Stimulated activated naive CD4-positive, alpha-beta T cell treated with Interleukin-2 at 50 U/mL for 16 hours (primary cell): ENCODE measurements at regions not wholly inside any gene's neighbourhood (a gene's known extent, or its start where the extent isn't known, plus 50 kb on each side); places are given as distances from the start of the nearest gene placed in this dataset.

Experiments used
- DNase-seq: peaks from one replicate; lab custom pipeline; 2025; lab: John Stamatoyannopoulos, UW

DNA sequence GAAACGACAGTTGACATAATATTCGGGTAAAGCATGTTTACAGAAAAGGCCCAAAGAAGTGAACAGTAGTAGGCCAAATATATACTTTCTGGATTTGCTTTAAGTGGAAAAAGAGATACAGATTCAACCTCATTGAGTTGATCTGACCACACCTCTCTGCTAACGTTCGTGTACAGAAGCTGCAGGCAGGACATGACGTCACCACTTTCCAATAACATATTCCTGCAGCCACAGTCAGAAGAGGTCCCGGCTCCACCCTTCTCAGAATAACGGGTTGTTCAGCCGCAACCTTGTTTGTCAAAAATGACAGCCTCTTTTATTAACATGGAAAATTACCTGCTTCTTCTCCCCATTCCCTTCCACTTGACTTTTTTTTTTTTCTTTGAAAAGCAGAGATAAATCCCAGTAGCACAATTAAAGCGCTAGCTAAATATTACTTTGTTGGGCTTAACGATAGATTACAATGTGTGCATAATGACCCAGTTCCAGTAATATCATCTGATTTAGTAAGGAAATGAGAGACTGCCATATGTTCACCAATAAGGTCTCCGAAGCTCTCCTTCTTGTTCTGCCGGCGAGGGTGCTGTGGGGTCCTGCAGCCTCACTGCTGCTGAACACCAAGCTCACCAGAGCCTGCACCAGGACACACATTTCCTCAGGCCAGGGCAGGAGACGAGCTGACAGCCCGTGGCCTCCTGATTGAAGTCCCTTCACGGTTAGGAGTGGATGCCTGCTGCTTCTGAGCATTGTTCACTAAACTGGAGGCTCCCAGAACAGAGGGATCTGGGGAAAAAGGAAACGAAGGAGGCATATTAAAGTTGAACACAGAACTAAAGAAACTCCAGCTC, 451.0 kb upstream of the SALL3 start:
- DNase-seq = no peak

DNA sequence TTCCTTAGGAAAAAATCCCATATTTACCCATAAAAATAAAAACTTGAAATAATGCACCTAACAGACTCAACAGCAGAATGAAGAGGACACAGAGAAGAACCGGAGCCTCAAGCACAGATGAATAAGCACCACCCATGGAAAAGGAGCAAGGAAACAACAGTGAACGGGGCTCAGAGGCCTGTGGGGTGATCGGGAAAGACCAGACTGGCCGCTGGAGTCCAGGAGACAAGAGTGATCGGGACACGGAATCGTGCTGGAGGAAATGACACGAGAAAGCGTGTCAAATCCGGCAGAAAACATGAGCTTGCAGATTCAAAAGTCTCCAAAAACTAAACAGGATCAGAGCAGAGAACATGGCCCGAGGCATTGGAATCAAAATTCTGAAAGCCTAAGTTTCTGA, 448.0 kb upstream of the SALL3 start:
- no peak for DNase-seq

DNA sequence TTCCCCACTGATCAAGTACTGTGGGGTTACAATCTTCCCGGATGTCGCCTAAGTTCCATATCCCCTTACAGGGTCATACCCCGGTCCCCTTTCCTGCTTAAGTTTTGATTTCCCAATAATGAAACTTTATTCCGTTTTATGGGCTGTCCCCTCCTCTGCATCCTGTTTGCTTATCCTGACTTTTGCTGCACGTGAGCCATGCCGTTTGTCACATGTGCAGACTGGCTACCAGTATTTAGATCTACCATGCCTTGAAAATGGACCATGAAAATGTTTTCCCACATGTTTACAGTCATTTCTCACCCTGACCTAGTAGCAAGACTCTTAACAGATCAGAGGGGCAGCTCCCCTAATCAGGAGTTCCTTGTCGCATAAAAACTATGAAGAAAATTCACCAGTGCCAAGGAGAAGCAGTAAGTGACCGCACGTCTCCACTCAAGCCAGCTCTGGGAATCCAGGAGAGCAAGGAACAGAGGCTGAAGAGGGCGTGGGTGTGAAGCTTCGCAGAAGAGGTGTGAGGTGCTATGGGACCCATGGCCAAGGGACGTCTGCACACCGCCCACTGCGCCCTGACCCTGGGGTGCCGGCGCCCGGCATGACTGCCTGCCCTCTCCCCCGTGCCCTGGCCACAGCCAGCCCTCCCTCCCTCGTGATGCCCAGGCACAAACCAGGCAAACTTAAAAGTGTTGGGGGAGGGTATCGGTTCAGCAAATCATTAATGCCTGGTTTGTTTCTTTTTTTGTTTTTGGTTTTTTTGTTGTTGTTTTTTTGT, 440.8 kb upstream of the SALL3 start:
- no peak for DNase-seq

DNA sequence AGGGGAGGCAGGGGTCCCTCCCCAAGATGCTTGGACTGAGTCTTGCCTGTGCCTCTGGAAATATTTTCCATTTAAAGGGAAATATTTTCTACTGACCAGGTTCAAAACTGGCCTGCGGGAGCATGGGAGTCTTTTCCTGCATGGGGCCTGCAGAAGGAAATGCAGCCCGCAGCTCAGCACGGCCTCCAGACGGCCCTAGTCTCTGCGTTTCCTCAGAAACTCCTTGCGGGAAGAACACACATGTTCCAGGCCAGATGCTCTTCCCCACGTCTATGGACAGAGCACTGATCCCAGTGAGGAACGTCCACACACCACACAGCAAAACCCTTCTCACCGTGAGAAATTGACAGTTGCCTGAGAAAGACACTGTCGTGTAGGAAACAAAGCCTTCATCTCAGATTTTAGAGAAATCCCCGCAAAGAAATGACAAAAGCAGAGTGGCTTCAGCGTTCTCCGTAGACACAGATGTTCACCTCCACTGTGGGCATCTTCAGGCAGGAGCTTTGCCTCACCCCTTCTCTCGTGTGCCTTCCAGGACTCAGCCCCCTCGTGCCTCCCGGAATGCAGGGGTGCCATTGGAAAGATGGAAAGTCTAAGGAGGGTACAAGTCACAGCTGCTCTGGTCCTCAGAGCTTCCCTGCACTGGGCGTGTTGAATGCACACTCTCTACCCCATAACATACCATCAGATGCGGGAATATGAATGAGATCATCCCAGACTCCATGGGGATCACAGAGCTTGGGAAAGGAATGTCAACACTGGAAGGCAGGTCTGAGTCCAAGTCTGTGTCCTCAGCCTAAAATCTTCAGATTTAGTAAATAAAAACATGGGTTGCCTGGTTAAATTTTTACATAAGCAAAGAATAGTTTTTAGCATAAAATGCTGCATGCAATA, 438.7 kb upstream of the SALL3 start:
- no peak for DNase-seq

DNA sequence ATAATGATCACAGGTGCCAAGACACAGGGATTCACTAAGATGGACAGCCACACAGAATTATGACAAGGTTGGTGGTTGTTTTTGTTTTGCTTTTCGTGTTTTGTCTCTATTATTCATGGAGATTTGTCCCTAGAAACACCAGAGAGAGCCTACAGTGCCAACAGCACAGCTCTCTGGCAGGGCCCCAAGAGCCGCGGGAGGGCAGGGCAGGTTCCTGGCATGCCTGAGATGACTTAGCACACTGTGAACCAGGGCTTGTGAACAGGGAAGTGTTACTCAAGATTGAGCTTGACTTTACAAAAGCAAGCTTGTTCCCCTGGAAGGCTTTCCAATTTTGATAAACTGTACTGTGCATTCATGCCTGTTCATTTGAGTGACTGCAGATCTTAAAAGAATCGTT, 437.4 kb upstream of the SALL3 start:
- no peak for DNase-seq

DNA sequence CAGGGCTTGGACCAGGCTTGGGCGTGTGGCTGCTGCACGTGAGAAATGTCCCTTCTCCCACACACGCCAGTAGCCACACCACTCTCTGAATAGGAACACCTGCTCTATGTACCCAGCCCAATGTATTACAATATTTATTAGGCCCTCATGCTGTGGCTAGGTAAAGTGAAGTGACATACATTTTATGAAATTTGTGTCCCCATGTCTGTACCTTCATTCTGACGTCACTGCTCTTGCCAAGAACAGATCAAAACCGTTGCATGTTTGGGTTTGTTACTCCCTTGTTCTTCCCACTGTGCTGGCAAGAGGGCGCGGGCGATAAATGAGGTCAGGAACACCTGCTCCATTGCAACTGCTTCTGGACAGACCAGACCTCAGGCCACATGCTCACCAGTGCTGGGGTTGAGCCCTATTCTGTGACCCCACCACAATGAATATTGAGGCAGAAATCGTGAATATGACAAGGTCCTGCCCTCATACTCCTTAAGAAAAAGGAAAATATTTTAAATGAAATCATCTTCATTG, 436.4 kb upstream of the SALL3 start:
- DNase-seq = no peak

DNA sequence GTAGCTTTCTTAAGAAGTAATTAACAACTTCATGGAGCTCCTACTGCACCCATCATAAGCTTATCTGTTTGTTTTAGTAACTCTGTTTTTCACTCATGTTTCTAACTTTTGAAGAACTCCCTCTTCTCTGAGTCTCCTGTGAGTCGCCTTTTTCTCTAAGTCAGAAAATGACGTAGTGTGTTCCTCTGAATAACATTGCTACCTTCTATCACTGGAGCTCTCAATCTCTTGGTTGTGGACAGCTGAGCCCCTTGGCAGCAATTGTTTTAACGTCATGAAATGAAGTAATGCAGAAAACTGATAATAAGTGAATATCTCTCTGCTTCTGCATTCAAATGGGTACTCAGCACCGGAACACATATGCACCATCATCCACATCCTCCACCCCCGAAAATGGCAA, 433.3 kb upstream of the SALL3 start:
- DNase-seq = no peak

DNA sequence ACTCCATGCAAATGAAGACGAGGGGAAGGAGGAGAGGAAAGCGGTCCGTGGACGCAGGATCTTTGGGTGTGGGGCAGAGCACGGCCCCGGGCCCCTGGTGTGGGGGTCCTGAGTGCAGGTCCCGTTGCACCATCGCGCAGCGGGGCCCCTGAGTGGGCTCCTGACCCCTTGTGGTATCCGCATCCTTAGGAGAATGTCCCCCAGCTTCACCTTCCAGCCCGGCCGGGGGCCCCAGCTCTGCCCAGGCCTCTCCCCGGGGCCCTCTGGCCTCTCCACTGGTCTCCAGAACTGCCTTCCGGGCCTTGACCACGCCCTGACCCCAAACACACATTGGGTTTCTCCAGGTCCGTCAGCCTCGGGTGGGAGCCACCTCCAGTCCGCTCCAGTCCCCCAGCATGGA, 431.8 kb upstream of the SALL3 start:
- DNase-seq = no peak

DNA sequence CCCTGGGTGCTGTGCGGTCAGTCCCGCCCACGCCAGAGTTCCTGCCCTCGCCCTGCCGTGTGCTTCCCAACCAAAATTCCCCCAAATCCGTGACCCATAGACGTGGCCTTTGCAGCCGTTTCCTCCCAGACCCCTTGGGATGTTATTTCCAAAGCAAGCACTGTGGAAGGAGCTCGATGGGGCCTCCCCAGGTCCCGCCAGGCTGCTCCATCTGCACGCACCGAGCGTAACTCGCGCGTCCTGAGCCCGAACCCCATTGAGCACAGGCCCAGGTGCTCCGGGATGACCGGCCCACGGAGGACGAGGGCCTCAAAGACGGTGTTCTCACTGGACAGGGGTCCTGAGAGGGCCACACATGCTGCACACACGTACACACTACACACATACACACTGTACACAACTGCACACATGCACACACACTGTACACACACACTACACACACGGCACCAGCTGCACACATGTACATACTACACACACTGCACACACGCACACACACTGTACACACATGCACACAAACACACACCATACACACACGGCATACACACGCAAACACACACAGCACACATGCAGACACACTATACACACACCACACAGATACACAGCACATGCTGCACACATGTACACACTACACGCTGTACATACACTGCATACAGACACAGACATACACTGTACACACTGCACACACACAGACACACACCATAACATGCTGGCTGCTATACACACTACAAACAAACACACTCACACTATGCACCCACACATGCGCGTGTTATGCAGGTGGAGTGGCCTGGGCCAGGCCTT, 431.2 kb upstream of the SALL3 start:
- DNase-seq = no peak

DNA sequence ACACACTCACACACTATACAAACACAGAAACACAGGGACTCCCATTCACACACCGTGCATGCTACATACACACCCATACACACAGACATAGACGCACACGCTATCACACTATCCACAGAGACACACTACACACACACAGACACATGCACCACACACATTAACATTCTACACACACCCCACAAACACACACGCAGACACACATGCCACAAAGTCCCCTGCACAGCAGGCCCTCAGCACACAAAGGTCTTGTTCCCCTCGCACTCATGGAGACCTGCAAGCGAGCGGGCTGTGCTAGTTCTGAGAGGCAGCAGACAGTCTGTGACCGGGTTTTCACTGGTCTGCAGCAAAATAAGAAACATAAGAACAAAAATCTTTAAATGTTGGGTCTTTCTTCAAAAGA, 429.6 kb upstream of the SALL3 start:
- no peak for DNase-seq

DNA sequence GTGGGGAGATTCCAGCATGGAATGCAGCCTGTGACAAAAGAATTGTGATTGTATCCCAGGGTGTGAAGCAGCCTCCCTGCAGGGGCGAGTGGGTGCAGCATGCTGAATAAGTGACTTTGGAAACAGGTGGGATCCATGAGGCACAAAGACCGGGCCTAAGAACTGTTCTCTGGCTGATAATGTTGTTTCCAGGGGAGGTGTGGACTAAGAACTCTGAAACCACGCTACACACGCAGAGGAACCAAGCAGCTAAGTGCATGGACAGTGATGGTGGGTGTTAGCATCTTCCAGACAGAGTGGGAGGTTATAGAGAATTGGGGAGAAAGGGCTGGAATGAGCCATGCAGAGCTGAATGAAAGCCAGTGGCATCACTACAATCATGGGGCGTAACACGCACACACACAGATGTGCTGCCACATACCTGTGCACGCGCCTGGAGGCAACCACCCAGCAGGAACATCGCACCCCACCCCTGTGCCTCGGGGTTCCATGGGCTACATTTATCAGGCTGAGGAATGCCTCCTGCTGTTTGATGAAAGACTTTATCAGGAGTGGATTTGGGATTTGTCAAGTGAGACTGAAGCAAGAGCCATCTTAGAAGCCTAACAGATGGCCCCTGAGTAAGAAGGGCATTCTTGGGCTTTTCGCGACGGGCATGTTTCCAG, 424.5 kb upstream of the SALL3 start:
- DNase-seq = no peak

DNA sequence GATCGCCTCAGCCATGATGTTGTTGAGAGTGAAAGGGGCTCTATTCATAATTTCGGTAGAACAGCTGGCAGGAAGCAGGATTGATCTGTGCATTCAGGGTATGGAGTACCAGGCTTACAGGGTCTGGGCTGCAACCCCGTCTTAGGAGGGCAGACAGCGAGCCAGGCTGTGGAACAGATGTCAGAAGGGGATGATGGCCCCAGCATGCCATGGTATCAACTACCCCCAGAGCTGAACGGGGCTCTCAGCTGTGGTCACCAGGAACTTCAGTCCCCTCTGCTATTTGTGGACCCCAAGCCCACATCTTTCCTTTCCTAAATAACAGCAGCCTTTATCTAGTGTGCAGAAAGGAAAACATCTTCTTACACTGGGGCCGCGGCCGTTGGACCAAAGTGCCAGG, 422.2 kb upstream of the SALL3 start:
- no peak for DNase-seq

DNA sequence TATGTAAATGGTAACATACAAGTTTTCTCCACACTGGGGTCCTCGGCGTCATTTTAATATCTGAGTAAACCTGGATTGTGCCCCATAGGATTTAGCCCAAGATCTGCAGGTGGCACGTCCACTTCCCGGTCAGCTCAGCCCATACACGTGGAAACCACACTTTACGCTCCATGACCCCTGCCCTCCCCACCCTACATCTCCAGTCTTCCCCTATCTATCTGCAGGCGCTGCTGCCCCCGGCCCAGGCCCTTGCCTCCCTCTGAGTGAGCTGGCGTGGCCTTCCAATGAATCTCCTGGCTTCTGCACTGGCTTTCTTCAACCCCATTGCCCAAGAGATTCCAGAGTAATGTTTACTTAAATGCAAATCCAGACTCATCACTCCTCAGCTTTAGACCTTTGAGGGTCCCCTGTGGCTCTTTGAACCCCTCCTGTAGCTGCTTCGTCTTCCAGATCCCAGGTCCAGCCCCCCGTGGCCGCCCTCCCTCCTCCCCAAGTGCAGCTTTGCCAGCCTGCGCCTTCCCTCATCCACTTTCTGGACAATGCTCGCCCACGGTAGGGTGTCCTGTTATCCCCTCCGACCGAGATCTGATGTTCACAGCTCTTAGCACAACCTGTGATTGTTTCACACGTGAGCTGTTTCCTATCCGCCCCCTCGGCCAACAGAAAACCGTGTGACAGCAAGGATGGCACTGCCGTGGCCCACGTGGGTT, 421.4 kb upstream of the SALL3 start:
- DNase-seq = no peak

DNA sequence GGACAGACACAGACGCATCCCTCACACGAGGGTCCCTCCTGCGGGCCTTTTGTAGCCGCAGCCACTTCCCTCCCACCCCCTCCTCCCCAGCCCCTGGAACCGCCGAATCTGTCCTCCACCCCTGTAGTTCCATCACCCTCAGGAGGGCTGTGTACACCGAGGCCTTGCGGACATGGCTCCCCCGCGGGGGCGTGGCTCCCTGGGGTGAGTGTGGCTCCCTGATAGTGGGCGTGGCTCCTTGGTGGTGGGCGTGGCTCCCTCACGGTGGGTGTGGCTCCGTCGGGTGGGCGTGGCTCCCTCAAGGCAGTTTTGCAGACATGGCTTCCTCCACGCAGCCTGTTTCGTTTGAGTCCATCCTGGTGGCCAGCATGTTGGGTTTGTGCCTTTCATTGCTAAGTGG, 420.7 kb upstream of the SALL3 start:
- no peak for DNase-seq

DNA sequence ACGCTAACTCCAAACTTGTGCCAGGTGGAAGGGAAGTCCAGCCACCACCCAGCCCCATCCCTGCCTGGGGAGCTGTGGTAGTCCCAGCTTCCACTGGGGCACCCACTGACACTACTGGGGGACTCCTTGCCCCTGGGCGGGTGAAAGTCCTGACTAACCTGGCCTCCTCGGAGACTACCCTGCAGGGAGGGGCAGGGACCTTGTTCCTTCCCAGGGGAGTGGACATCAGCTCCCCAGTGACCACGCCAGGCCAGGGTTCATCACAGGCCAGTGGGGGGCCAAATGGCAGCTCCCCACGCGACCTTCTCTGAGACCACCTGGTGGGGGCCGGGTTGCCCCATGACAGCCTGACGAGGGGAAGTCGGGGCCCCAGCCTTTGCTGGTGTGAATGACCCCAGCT, 420.0 kb upstream of the SALL3 start:
- no peak for DNase-seq

DNA sequence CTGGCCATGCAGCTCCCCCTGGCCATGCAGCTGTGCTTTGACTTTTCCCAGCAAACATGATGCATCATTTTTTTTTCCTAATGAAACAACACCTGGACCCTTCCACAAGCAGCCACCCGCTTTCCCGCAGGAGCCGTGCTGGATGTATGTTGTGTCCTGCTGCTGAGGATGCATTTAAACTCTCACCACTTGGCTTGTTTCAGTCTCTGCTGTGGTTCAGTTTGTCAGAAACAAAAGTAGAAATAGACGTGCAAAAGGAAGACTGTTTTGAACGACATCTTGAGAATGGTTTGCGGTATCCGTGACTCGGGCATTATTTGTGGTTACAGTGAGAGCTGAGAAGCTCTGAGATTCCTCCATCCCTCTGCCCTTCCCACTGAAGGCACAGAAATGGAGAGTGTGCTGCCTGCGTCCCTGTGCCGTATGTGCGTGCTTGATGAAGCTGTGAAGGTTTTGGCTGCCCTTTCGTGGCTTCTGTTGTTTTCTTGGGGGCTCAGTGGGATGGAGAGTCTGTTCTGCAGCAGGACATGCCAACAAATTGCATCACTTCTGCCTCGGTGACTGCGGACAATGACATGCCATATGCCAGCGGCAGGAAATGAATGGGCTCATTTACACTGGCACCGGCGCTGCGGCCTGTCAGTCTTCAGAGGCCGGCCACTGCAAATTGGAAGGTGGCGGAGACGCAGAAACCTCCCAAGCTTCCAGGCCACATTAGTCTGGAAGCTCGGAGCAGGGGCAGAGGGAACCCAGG, 417.7 kb upstream of the SALL3 start:
- DNase-seq = no peak

DNA sequence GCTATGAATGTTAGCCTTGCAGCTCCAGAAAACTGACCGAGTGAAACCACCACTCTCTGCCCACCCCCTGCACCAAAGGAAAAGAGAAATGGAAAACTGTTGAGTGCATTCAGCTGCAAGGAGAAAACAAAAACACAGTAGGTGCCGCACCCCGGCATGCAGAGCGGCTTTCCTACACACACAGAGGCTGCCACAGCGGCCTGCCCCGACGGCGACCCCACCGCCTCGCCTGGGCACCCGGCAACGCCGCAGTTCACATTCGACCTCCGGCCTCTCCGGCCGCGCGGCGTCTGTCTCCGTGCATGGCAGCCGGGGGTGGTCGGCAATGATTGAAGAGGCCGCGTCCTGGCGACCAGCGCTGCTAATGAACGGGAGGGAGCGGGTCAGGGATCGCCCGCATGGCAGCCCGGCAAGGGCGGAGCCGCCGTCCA, 417.1 kb upstream of the SALL3 start:
- DNase-seq = no peak

DNA sequence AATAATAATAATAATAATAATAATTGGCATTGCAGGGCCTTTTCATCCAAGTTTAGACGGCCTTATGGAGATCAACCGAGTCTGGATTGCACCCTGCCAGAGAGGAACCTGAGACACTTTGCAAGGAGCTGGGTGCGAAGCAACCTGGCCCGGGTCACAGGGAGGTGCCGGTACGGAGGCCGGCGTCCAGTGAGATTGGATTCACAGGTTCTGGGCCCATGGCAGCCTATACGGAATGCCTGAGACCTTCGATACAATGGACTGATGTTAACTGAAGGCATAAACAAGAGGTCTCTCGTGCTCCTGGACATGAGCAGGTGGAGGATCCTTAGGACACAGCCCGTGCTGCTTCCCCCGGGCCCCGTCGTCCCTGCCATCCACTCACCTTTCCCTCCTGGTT, 416.5 kb upstream of the SALL3 start:
- DNase-seq = no peak

DNA sequence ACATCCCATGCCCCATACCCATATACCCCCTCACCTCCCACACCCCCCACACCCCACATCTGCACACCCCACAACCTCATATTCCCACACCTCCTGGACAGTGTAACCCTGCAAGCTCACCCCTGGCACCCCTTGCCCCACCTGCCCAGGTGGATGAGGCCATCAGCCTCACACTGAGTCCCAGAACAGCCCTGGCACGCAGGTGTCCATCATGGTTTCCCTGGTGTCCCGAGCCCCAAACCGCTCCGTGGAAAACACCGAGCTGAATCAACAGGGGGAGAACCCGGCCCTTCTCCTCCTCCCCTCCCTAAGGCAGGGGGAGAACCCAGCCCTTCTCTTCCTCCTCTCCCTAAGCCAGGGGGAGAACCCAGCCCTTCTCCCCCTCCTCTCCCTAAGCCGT, 415.6 kb upstream of the SALL3 start:
- no peak for DNase-seq
